Ramos (cell line): ENCODE measurements at regions not wholly inside any gene's neighbourhood (a gene's known extent, or its start where the extent isn't known, plus 50 kb on each side); places are given as distances from the start of the nearest gene placed in this dataset.

Experiments
- in situ Hi-C: fragments of 300-500 bp; cut with MboI; formaldehyde crosslinking; loops from one replicate; pipeline ENCODE4 v1.14.3; 2022; ENCODE audit warnings: low sequenced_read_pairs; ENCODE audit not compliant: unreplicated experiment

- in situ Hi-C loops: no loop called here
Observed at GRCh38 chr2:6218926-6219325, 526.7 kb downstream of the SOX11 start.

- in situ Hi-C loops: no loop called here
Observed at GRCh38 chr2:6219906-6220305, 527.7 kb downstream of the SOX11 start.

GRCh38 chr2:6222296-6222695, 530.1 kb downstream of the SOX11 start:
- in situ Hi-C loops: no loop called here

- in situ Hi-C loops: no loop called here
Observed at GRCh38 chr2:6224267-6224666, 532.1 kb downstream of the SOX11 start.

- in situ Hi-C loops: no loop called here
Observed at GRCh38 chr2:6228251-6228650, 536.1 kb downstream of the SOX11 start.

DNA sequence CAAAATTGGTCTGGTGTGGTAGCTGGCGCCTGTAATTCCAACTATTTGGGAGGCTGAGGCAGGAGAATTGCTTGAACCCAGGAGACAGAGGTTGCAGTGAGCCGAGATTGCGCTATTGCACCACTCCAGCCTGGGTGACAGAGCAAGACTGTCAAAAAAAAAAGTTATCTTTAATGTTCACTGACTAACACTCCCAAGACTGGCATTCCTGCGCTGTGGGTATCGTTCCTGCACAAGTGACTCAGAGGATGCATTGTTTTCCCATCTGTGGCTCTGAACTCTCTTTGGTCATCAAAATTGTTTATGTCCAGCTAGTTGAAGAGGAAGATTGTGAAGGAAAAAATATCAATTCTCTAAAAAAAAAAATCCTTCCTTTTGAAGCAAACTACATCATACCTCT, 539.0 kb downstream of the SOX11 start:
- in situ Hi-C loops: no loop called here

GRCh38 chr2:6233993-6234392, 541.8 kb downstream of the SOX11 start:
- in situ Hi-C loops: no loop called here

- in situ Hi-C loops: no loop called here
Observed at GRCh38 chr2:6234702-6235101, 542.5 kb downstream of the SOX11 start.

DNA sequence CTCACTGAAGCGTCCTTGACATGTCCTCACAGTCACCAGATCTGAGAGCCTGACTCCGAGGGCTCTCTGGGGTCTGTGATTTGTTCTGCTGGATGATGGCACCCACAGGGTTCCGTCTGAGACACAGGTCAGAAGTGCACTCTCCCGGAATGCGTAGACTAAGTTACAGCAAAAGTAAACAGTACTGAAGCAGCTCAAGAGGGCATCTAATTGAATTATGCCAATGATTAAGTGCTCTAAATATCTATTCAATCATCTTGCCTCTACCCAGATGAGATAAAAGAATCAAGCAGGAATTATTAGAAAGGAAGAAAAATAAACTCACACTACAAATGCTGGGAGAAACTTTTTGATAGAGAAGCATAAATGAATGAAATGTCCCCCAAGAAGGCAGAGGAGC, 544.1 kb downstream of the SOX11 start:
- in situ Hi-C loops: no loop called here

DNA sequence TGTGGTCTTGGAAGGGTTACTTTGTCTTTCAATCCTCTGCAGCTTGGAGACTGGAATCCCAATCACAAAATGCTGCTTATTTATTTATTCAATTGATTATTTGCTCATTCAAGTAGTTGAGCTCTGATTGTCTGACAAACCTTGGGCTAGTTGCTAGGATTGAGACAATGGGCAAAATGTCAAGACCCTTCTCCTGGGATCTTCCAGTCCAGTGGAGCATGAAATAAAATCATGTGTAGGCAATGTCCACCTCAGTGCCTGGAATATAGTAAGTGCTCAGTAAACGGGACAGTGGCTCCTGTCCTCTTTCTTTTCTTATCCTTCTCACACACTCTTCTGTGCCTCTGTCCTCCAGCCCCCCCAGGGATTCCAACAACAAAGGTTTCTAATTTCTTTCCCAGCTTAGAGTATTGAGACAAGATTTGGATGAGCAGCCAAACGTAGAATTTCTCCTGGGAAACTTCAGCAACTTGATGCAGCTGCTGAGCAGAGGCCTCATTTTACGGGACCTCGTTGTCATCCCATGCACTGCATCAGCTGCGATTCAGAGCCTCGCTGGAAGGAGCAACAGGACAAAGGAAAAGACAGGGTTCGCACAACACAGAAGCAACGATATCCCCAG, 545.0 kb downstream of the SOX11 start:
- in situ Hi-C loops: no loop called here

- in situ Hi-C loops: no loop called here
Observed at GRCh38 chr2:6249557-6249956, 557.4 kb downstream of the SOX11 start.

DNA sequence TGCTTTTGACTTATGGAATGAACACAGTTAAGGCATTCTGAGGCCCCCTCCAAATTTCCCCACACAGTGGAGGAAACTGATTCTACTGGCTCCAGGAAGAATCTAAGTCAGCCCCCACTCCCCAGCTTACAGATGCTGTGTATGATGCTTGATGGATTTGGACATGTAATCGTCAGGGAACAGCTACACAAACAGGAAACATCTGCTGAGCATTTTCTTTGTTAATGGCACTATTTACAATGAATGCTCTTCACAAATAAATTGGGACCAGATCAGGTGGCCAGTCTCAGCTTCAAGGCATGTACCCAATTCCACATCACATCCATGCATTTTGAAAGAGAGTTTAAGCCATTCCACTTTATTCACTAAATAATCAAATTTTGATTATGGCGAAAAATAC, 562.3 kb downstream of the SOX11 start:
- in situ Hi-C loops: no loop called here

DNA sequence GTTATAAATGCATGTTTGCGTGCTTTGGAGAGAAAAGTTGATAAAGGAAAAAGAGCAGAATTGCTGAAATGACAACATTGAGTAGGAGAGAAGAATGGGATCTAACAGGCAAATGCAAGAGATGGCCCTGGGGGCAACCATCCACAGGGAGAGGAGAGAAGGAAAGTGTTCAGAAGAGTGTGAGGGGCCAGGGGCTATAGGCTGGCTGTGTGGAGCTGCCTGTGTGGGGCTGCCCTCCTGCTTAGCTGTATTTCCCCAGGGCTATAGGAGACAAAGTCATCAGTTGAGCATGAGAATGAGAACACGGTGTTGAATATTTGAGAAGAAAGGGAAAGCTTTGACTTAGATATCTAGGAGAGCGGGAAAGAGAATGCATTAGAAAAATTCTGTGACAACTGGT, 572.0 kb downstream of the SOX11 start:
- in situ Hi-C loops: no loop called here

- in situ Hi-C loops: no loop called here
Observed at GRCh38 chr2:6281524-6281923, 584.2 kb downstream of the CMPK2 start.

DNA sequence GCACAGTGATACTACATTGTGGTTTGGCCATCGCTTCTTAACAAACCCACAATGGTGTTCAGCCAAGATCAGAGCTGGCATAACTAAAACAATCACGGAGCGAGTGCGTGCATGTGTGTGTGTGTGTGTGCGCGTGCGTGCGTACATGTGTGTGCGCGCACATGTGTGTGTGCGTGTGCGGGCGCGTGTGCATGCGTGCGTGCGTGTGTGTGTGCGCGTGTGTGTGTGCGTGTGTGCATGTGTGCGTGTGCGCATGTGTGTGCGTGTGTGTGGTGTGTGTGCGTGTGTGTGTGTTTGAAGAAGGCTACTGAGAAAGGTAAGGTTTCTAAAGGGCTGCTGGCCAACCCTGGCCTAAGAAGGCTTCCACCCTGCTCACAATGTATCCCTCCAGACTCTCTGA, 582.4 kb downstream of the CMPK2 start:
- in situ Hi-C loops: no loop called here

DNA sequence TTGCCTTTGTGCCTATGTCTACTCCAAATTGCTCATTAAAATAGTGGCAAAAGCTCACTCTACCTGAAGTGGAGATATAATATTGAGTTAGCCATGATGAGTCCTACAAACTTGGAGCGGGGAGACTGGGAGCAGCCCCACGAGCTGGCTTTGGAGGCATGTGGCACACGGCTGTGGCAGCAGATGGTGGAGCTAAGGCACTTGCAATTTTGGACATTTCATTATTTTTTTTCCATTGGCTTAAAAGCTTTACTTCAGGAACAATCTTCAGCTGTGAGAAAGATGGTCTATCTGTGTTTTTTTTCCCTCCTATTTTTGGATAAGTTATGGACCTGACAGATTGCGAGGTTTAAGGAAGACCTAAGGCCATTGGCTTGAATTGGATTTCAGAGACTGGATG, 578.3 kb downstream of the CMPK2 start:
- in situ Hi-C loops: no loop called here

DNA sequence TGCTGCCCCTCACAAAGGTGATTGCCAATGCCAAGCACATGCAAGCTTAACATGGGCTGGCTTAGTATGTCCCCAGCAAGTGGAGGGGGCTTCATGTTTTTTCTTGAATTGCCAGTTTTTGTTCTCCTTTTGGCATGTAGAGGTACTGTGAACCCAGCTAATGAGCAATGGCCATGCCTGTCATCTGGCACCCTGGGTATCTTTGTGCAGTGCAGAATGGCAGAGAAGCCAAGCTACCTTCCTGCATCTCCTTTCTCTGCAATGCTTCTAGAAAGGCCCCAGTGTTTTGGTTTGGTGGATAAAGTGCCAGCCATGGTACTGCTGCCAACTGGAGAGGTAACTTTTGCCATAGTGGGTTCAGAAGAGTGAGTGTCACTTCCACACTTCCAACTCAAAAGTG, 576.9 kb downstream of the CMPK2 start:
- in situ Hi-C loops: no loop called here

DNA sequence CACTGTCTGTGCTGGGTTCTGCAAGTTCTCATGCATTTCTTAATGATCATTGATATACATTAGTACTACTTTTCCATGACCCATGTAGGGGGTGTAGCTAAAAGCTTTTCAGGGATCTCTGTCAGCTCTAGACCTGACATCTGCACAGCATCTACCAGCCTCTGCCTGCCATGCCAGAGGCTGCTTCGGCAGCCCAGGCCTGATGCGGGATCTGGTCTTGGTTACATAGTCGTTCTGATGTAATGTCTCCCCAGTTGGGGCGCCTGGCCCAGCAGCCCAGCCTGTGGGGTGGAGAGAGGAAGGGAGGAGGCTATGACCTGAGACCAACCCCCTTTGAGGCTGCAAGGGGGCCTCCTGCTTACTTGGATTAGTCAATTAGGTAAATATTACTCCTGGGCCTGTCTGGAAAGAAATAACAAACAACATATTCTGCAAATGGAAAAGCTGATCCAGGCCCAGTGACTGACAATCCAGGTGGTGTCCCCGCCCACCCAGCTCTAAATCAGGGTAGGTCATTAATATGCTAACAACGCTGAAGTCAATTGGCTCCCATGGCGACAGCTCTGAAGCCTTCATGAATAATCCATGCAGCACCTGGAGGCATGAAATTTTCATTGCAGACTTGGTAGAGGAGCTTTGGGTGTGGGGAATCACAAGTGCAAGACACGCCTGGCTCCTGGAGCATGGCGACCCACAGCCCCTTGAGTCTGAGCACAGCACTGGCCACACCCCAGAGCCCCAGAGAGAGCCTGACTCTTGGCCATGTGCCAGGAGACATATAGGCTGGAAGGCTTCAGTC, 575.3 kb downstream of the CMPK2 start:
- in situ Hi-C loops: no loop called here

DNA sequence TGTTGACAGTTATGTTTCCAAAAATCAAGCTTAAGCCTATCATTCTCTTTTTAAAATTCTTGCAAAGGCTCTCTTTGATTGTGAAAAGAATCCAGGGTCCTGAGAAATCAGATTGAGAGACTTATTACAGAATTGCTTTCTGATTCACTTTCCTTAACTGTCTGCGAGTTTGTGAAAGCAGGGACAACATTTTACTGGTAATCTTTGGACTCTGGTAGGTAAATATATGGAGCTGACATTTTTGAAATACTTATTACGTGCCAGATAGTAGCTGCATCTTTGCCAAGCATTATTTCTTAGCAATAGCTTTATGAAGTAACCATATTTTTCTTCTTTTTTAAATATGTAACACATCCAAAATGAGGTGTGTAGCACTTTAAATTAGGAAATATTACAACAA, 570.9 kb downstream of the CMPK2 start:
- in situ Hi-C loops: no loop called here

GRCh38 chr2:6297238-6297637, 568.5 kb downstream of the CMPK2 start:
- in situ Hi-C loops: no loop called here

DNA sequence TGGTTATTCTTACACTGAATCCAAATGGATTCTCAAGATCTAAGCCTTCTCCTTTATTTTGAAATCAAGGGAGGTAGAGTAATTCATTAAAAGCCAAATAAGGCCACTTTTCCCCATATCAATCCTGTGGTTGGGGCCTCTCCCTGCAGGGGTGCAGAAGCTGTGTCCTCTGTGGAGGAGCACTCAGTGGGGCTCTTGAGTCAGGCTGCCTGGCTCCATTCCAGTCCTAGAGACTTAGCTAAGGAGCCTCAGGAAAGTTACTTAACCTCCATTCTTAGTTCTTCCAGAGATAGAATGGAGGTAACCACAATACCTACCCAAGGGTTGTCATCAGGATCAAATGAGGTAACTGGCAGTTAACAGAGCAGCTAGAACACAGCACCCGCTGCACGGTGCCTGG, 564.3 kb downstream of the CMPK2 start:
- in situ Hi-C loops: no loop called here

DNA sequence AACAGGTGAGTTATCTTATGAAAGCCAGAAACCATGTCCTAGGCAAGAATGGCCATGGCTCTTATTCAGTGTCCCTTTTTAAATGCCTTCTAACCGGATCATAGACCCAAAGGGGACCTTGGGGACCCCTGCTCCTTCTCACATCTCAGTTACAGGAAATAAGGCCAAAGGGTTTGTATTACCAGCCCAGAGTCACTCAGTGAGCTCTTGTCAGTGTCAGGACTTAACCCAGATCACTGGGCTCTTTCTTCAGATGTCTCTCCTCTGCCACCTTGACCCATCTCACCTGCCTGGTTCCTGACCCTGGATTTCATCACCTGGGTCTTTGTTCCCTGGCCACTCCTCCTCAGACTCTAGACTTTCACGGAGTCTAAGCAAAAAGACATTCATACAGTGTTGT, 556.7 kb downstream of the CMPK2 start:
- in situ Hi-C loops: no loop called here
